BE2C (cell line): ENCODE measurements at regions not wholly inside any gene's neighbourhood (a gene's known extent, or its start where the extent isn't known, plus 50 kb on each side); places are given as distances from the start of the nearest gene placed in this dataset.

ENCODE experiments used
- DNase-seq: peaks from one replicate; pipeline ENCODE4 v3.0.0-alpha.2; 2020
- H3K27me3 ChIP-seq: fragments of 250-450 bp; sonication (Bioruptor Pico); 2 replicates; pipeline ENCODE4 v1.5.1; 2020; ENCODE audit warnings: mild to moderate bottlenecking
- H3K36me3 ChIP-seq: fragments of 250-450 bp; sonication (Bioruptor Pico); 2 replicates; pipeline ENCODE4 v1.5.1; 2020; ENCODE audit warnings: mild to moderate bottlenecking
- H3K4me1 ChIP-seq: fragments of 250-450 bp; sonication (Bioruptor Pico); 2 replicates; pipeline ENCODE4 v1.5.1; 2020
- H3K4me3 ChIP-seq: 2 replicates; pipeline ENCODE4 v1.5.1; 2011; ENCODE audit warnings: low read depth, low read length
- H3K9me3 ChIP-seq: fragments of 250-450 bp; sonication (Bioruptor Pico); 2 replicates; pipeline ENCODE4 v1.5.1; 2020
- TF ChIP-seq, protein P1 (sequence below): IDR thresholded peaks from 2 replicates; pipeline ENCODE4 v1.5.1; 2012; ENCODE audit warnings: mild to moderate bottlenecking, low read depth, low read length

DNA sequence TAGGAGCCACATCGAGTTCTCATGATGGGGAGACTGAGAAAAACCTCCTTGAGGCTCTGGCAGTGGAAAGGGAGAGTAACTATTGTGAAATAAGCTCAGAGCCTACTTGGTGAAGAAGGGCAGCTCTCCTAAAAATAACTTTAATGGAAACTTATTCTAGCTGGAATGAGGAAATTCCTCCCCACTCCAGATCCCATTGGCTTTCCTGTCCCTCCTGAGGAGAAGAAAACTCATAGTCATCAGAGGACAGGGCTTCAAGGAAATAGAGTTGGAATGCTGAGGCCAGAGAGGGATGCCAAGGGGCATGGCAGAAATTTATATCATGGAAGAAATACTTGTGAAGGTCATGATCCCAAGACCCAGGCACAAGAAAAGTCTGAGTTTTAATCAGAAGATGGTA lies 70.7 kb upstream of the TAPT1 start:
- Histone ChIP-seq H3K4me1 (no peaks in the 10 kb centered on the region), H3K4me3 (no peak overlapping the region), H3K36me3 (no peaks in the 10 kb centered on the region), H3K9me3 (no peaks in the 10 kb centered on the region), H3K27me3 (0 out of 2 replicates have a peak, but pooled peaks cover 4% of the 10 kb centered on the region)
- no peak for DNase-seq
- TF ChIP-seq, protein P1, sequence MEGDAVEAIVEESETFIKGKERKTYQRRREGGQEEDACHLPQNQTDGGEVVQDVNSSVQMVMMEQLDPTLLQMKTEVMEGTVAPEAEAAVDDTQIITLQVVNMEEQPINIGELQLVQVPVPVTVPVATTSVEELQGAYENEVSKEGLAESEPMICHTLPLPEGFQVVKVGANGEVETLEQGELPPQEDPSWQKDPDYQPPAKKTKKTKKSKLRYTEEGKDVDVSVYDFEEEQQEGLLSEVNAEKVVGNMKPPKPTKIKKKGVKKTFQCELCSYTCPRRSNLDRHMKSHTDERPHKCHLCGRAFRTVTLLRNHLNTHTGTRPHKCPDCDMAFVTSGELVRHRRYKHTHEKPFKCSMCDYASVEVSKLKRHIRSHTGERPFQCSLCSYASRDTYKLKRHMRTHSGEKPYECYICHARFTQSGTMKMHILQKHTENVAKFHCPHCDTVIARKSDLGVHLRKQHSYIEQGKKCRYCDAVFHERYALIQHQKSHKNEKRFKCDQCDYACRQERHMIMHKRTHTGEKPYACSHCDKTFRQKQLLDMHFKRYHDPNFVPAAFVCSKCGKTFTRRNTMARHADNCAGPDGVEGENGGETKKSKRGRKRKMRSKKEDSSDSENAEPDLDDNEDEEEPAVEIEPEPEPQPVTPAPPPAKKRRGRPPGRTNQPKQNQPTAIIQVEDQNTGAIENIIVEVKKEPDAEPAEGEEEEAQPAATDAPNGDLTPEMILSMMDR: no peak

GRCh38 chr4:16294455-16294854 lies 68.2 kb upstream of the TAPT1 start:
- Histone ChIP-seq H3K36me3 (no peaks in the 10 kb centered on the region), H3K4me1 (no peaks in the 10 kb centered on the region), H3K27me3 (no peaks in the 10 kb centered on the region), H3K4me3 (no peak overlapping the region), H3K9me3 (no peaks in the 10 kb centered on the region)
- DNase-seq: no peak
- TF ChIP-seq, protein P1: no peak

DNA sequence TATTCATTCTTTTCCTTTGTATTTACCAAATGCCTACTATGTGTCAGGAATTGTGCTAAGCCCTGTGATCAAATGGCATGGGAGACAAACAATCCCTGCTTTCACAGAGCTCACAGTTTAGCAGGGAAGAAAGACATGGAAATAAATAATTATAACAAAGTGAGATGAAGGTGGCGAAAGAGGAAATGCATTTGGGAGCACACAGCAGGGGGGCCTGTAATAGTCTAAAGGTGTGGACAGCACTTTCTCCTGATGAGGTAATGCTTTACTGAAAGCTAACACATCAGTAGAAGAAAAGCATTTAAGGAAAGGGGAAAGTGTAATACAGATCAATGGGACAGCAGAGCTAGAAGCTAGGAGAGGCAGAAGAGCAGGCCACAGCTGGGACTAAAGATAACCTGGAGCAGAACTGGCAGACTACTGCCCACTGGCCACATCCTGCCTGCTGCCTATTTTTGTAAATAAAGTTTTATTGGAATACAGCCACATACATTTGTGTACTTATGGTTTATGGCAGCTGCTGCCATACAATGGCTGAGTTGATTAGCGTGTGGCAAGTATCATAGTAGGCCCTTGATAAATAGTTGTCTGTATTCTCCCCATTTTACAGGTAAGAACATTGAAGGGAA lies 67.1 kb upstream of the TAPT1 start:
- DNase-seq: no peak
- H3K9me3 ChIP-seq: no peaks in the 10 kb centered on the region
- no peaks in the 10 kb centered on the region for H3K27me3 ChIP-seq
- H3K4me3 ChIP-seq: no peak overlapping the region
- TF ChIP-seq, protein P1: no peak
- H3K4me1 ChIP-seq: no peaks in the 10 kb centered on the region
- no peaks in the 10 kb centered on the region for H3K36me3 ChIP-seq

- TF ChIP-seq, protein P1: no peak
- DNase-seq: no peak
- Histone ChIP-seq H3K4me3 (no peak overlapping the region), H3K36me3 (no peaks in the 10 kb centered on the region), H3K27me3 (no peaks in the 10 kb centered on the region), H3K9me3 (no peaks in the 10 kb centered on the region), H3K4me1 (no peaks in the 10 kb centered on the region)
Observed at GRCh38 chr4:16292585-16292984, 66.3 kb upstream of the TAPT1 start.

- DNase-seq: no peak
- TF ChIP-seq, protein P1: no peak
- no peaks in the 10 kb centered on the region for H3K4me1 ChIP-seq
- H3K4me3 ChIP-seq: no peak overlapping the region
- H3K9me3 ChIP-seq: no peaks in the 10 kb centered on the region
- no peaks in the 10 kb centered on the region for H3K27me3 ChIP-seq
- no peaks in the 10 kb centered on the region for H3K36me3 ChIP-seq
Observed at GRCh38 chr4:16290681-16291420, 64.6 kb upstream of the TAPT1 start.
